Smooth muscle cell (in vitro differentiated cells): ENCODE measurements at regions not wholly inside any gene's neighbourhood (a gene's known extent, or its start where the extent isn't known, plus 50 kb on each side); places are given as distances from the start of the nearest gene placed in this dataset.

Source experiments
- DNase-seq: peaks from one replicate; lab custom pipeline; 2025; ENCODE audit not compliant: unreplicated experiment; lab: John Stamatoyannopoulos, UW
- H2AFZ ChIP-seq: fragments of 200-600 bp; sonication (generic); 2 replicates; pipeline ENCODE4 v1.6.0; 2016; ENCODE audit warnings: antibody characterized with exemption, low read depth, mild to moderate bottlenecking
- H3F3A ChIP-seq: fragments of 200-600 bp; sonication (generic); 2 replicates; pipeline ENCODE4 v1.6.0; 2017; ENCODE audit warnings: antibody characterized with exemption, low read depth
- H3K27ac ChIP-seq: fragments of 200-600 bp; sonication (generic); 2 replicates; pipeline ENCODE4 v1.5.1; 2016; ENCODE audit warnings: low read depth, mild to moderate bottlenecking
- H3K27me3 ChIP-seq: fragments of 200-600 bp; sonication (generic); 2 replicates; pipeline ENCODE4 v1.6.1; 2016; ENCODE audit warnings: low read depth, mild to moderate bottlenecking
- H3K36me3 ChIP-seq: fragments of 200-600 bp; sonication (generic); 2 replicates; pipeline ENCODE4 v1.5.1; 2016; ENCODE audit warnings: low read depth
- H3K4me1 ChIP-seq: fragments of 200-600 bp; sonication (generic); 2 replicates; pipeline ENCODE4 v1.5.1; 2016; ENCODE audit warnings: low read depth
- H3K4me2 ChIP-seq: fragments of 200-600 bp; sonication (generic); 2 replicates; pipeline ENCODE4 v1.6.0; 2016; ENCODE audit warnings: mild to moderate bottlenecking
- H3K4me3 ChIP-seq: fragments of 200-600 bp; sonication (generic); 2 replicates; pipeline ENCODE4 v1.5.1; 2016; ENCODE audit warnings: mild to moderate bottlenecking
- H3K79me2 ChIP-seq: fragments of 200-600 bp; sonication (generic); 2 replicates; pipeline ENCODE4 v1.6.0; 2016; ENCODE audit warnings: low read depth, mild to moderate bottlenecking
- H3K9ac ChIP-seq: fragments of 200-600 bp; sonication (generic); 2 replicates; pipeline ENCODE4 v1.6.0; 2016; ENCODE audit warnings: low read depth
- H3K9me3 ChIP-seq: fragments of 200-600 bp; sonication (generic); replicated peaks from 2 replicates; pipeline ENCODE4 v1.5.1; 2016; ENCODE audit warnings: low read depth
- H4K20me1 ChIP-seq: fragments of 200-600 bp; sonication (generic); 2 replicates; pipeline ENCODE4 v1.6.0; 2016; ENCODE audit warnings: low read depth
- WGBS: methylation state at CpG from one replicate; pipeline ENCODE4 v1.1.7; 2016; ENCODE audit warnings: low lambda C conversion rate; 5-methylcytosine and 5-hydroxymethylcytosine counted together
- TF ChIP-seq, protein P1 (sequence below): fragments of 200-600 bp; sonication (generic); IDR thresholded peaks from 2 replicates; pipeline ENCODE4 v1.5.1; 2017; ENCODE audit warnings: borderline replicate concordance, mild to moderate bottlenecking, antibody characterized with exemption; ENCODE audit not compliant: insufficient read depth, poor library complexity, severe bottlenecking

- peaks cover 9% of the 10 kb centered on the region for H3K4me1 ChIP-seq
- H3K9ac ChIP-seq, result no peak overlapping the region
- 73% methylated on average over 7 of the region's 7 CpGs for WGBS
- no peaks in the 10 kb centered on the region for H3K36me3 ChIP-seq
- no peak overlapping the region for H2AFZ ChIP-seq
- H3K4me2 ChIP-seq, result no peak overlapping the region
- H3K27me3 ChIP-seq, result peaks cover 45% of the 10 kb centered on the region
- H3F3A ChIP-seq, result peaks cover 3% of the 10 kb centered on the region
- H4K20me1 ChIP-seq, result no peaks in the 10 kb centered on the region
- DNase-seq, result no peak
- H3K27ac ChIP-seq, result no peak overlapping the region
- H3K79me2 ChIP-seq, result no peaks in the 10 kb centered on the region
- H3K9me3 ChIP-seq, result no peaks in the 10 kb centered on the region
- TF ChIP-seq, protein P1, sequence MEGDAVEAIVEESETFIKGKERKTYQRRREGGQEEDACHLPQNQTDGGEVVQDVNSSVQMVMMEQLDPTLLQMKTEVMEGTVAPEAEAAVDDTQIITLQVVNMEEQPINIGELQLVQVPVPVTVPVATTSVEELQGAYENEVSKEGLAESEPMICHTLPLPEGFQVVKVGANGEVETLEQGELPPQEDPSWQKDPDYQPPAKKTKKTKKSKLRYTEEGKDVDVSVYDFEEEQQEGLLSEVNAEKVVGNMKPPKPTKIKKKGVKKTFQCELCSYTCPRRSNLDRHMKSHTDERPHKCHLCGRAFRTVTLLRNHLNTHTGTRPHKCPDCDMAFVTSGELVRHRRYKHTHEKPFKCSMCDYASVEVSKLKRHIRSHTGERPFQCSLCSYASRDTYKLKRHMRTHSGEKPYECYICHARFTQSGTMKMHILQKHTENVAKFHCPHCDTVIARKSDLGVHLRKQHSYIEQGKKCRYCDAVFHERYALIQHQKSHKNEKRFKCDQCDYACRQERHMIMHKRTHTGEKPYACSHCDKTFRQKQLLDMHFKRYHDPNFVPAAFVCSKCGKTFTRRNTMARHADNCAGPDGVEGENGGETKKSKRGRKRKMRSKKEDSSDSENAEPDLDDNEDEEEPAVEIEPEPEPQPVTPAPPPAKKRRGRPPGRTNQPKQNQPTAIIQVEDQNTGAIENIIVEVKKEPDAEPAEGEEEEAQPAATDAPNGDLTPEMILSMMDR, result no peak
- no peak overlapping the region for H3K4me3 ChIP-seq
Measured at GRCh38 chr2:19669126-19669525, 232.7 kb downstream of the TTC32 start.

DNA sequence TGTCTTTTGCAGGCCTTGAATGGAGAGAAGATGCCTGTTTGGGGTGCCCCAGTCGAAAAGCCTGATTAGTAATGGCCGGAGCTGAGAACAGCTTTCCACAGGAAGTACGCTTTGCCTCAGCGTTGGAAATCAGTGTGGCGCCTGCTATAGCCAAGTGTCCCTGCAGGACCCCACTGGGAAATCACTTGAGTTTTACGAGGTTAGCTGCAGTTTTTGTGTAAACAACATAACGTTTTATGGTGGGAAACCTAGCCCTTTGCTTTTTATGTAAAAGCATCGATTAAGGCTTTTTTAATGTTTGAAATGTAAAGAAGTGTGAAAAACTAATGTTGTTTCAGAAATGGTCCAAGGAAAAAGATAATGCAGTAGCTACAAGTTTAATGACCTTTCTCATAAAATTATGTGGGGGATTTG, 234.2 kb downstream of the TTC32 start:
- no peak for DNase-seq
- TF ChIP-seq, protein P1, result no peak

DNA sequence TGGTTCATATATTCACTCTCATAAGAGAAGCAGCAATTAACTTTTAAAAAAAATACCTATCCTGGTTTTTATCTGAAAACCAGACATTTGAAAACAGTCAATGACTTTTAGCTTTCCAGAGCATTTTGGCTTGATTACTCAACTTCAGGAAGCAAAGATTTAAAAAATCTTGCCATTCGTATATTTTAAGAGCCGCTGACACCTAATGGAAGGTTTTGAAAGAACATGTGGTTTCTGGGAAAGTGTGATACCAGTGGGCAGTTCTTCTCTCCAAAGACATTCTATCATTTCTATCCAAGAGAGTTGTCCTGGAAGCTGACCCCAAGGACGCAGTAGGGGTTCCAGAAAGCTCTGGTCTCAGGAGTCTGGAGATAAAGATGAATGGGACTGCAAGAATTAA, 234.7 kb downstream of the TTC32 start:
- Histone ChIP-seq H3K9me3 (no peaks in the 10 kb centered on the region), H2AFZ (peak overlapping the region; percentile 22), H3K4me2 (peak overlapping the region; percentile 66), H4K20me1 (no peaks in the 10 kb centered on the region), H3K36me3 (no peaks in the 10 kb centered on the region), H3K27ac (no peak overlapping the region), H3K4me3 (no peak overlapping the region), H3K9ac (no peak overlapping the region), H3K79me2 (no peaks in the 10 kb centered on the region), H3K4me1 (peaks cover 9% of the 10 kb centered on the region), H3K27me3 (peaks cover 52% of the 10 kb centered on the region), H3F3A (peaks cover 3% of the 10 kb centered on the region)
- no peak for DNase-seq
- TF ChIP-seq, protein P1, result no peak
- 40% methylated on average over 3 of the region's 3 CpGs for WGBS

More for the DNA sequence above, 234.2 kb downstream of the TTC32 start:
- peak overlapping the region; percentile 22 for H2AFZ ChIP-seq
- no peak overlapping the region for H3K4me3 ChIP-seq
- no peak overlapping the region for H3K27ac ChIP-seq
- H3K79me2 ChIP-seq, result no peaks in the 10 kb centered on the region
- H3K36me3 ChIP-seq, result no peaks in the 10 kb centered on the region
- H3K9ac ChIP-seq, result no peak overlapping the region
- 19% methylated on average over 8 of the region's 8 CpGs for WGBS
- H4K20me1 ChIP-seq, result no peaks in the 10 kb centered on the region
- peaks cover 3% of the 10 kb centered on the region for H3F3A ChIP-seq
- H3K9me3 ChIP-seq, result no peaks in the 10 kb centered on the region
- H3K4me2 ChIP-seq, result peak overlapping the region; percentile 66
- peaks cover 52% of the 10 kb centered on the region for H3K27me3 ChIP-seq
- peaks cover 9% of the 10 kb centered on the region for H3K4me1 ChIP-seq

- no peak overlapping the region for H3K27ac ChIP-seq
Measured at GRCh38 chr2:19664646-19665045, 237.1 kb downstream of the TTC32 start.

More at GRCh38 chr2:19664646-19665045, 237.1 kb downstream of the TTC32 start:
- no peak for DNase-seq
- Histone ChIP-seq H2AFZ (no peak overlapping the region), H3K27me3 (peaks cover 31% of the 10 kb centered on the region), H3F3A (peaks cover 3% of the 10 kb centered on the region), H4K20me1 (no peaks in the 10 kb centered on the region), H3K4me3 (no peak overlapping the region), H3K9ac (no peak overlapping the region), H3K36me3 (no peaks in the 10 kb centered on the region), H3K4me1 (peaks cover 9% of the 10 kb centered on the region), H3K9me3 (no peaks in the 10 kb centered on the region), H3K4me2 (no peak overlapping the region), H3K79me2 (no peaks in the 10 kb centered on the region)
- 90% methylated on average over 4 of the region's 4 CpGs for WGBS
- TF ChIP-seq, protein P1, result no peak
